H9 (cell line): ENCODE measurements at regions not wholly inside any gene's neighbourhood (a gene's known extent, or its start where the extent isn't known, plus 50 kb on each side); places are given as distances from the start of the nearest gene placed in this dataset.

Source experiments
- DNase-seq: peaks from one replicate; pipeline ENCODE4 v3.0.0-alpha.2; 2017
- H2AFZ ChIP-seq: one replicate; pipeline ENCODE4 v1.6.1; 2013; ENCODE audit warnings: mild to moderate bottlenecking, low read length, control low read depth, moderate library complexity
- H2AK5ac ChIP-seq: 2 replicates; pipeline ENCODE4 v1.6.1; 2013; ENCODE audit warnings: low read length, control low read depth, mixed read lengths; ENCODE audit not compliant: insufficient read length
- H2BK120ac ChIP-seq: one replicate; pipeline ENCODE4 v1.6.1; 2013; ENCODE audit warnings: low read depth, mild to moderate bottlenecking, low read length, control low read depth, inconsistent platforms; ENCODE audit not compliant: poor library complexity, severe bottlenecking
- H2BK12ac ChIP-seq: 2 replicates; pipeline ENCODE4 v1.6.1; 2013; ENCODE audit warnings: low read length, control low read depth, mixed read lengths, low read depth; ENCODE audit not compliant: insufficient read length
- H2BK15ac ChIP-seq: 2 replicates; pipeline ENCODE4 v1.6.1; 2013; ENCODE audit warnings: low read depth, low read length, control low read depth
- H2BK20ac ChIP-seq: one replicate; pipeline ENCODE4 v1.6.1; 2013; ENCODE audit warnings: low read depth, mild to moderate bottlenecking, low read length, control low read depth, inconsistent platforms; ENCODE audit not compliant: poor library complexity, severe bottlenecking
- H2BK5ac ChIP-seq: 2 replicates; pipeline ENCODE4 v1.6.1; 2013; ENCODE audit warnings: low read length, control low read depth, mixed read lengths; ENCODE audit not compliant: insufficient read length
- H3K14ac ChIP-seq: 2 replicates; pipeline ENCODE4 v1.6.1; 2013; ENCODE audit warnings: low read length, control low read depth; ENCODE audit not compliant: insufficient read depth
- H3K18ac ChIP-seq: 2 replicates; pipeline ENCODE4 v1.6.1; 2013; ENCODE audit warnings: low read depth, mild to moderate bottlenecking, mixed read lengths, low read length, control low read depth; ENCODE audit not compliant: insufficient read length
- H3K23ac ChIP-seq: 2 replicates; pipeline ENCODE4 v1.6.1; 2013; ENCODE audit warnings: low read length, control low read depth, mixed read lengths, low read depth; ENCODE audit not compliant: insufficient read length
- H3K23me2 ChIP-seq: 2 replicates; pipeline ENCODE4 v1.6.1; 2013; ENCODE audit warnings: low read depth, mild to moderate bottlenecking, mixed read lengths, low read length, control low read depth; ENCODE audit not compliant: insufficient read length, poor library complexity, severe bottlenecking
- H3K27ac ChIP-seq: 2 replicates; pipeline ENCODE4 v1.5.1; 2013; ENCODE audit warnings: low read length, control low read depth, mixed read lengths, low read depth; ENCODE audit not compliant: insufficient read length
- H3K27me3 ChIP-seq: 2 replicates; pipeline ENCODE4 v1.6.1; 2013; ENCODE audit warnings: low read length, control low read depth, inconsistent platforms; ENCODE audit not compliant: insufficient read depth
- H3K4ac ChIP-seq: 2 replicates; pipeline ENCODE4 v1.6.1; 2013; ENCODE audit warnings: low read depth, mild to moderate bottlenecking, control low read depth, inconsistent platforms, low read length, moderate library complexity
- H3K4me1 ChIP-seq: 2 replicates; pipeline ENCODE4 v1.6.1; 2013; ENCODE audit warnings: low read length, control low read depth, inconsistent platforms; ENCODE audit not compliant: insufficient read depth
- H3K4me2 ChIP-seq: 2 replicates; pipeline ENCODE4 v1.6.1; 2013; ENCODE audit warnings: low read length, control low read depth, mixed read lengths; ENCODE audit not compliant: insufficient read length, insufficient read depth
- H3K56ac ChIP-seq: 2 replicates; pipeline ENCODE4 v1.6.1; 2013; ENCODE audit warnings: low read depth, mild to moderate bottlenecking, mixed read lengths, low read length, control low read depth; ENCODE audit not compliant: insufficient read length
- H3K79me1 ChIP-seq: 2 replicates; pipeline ENCODE4 v1.6.1; 2013; ENCODE audit warnings: low read depth, mild to moderate bottlenecking, moderate library complexity, low read length, control low read depth, inconsistent platforms; ENCODE audit not compliant: insufficient read depth, poor library complexity, severe bottlenecking
- H3K79me2 ChIP-seq: 2 replicates; pipeline ENCODE4 v1.6.1; 2013; ENCODE audit warnings: low read length, control low read depth, inconsistent platforms; ENCODE audit not compliant: insufficient read depth
- H3K9ac ChIP-seq: 2 replicates; pipeline ENCODE4 v1.6.1; 2013; ENCODE audit warnings: low read length, control low read depth, mixed read lengths; ENCODE audit not compliant: insufficient read length; ENCODE audit errors: extremely low read depth
- H3K9me3 ChIP-seq: one replicate; pipeline ENCODE4 v1.6.1; 2013; ENCODE audit warnings: low read depth, low read length, inconsistent platforms; ENCODE audit not compliant: control insufficient read depth
- H3T11ph ChIP-seq: one replicate; pipeline ENCODE4 v1.6.1; 2013; ENCODE audit warnings: mild to moderate bottlenecking, low read length, control low read depth, inconsistent platforms
- H4K20me1 ChIP-seq: one replicate; pipeline ENCODE4 v1.6.1; 2013; ENCODE audit not compliant: control insufficient read depth, insufficient read length, insufficient read depth
- H4K5ac ChIP-seq: 2 replicates; pipeline ENCODE4 v1.6.1; 2013; ENCODE audit warnings: low read depth, mild to moderate bottlenecking, mixed read lengths, low read length, control low read depth; ENCODE audit not compliant: insufficient read length
- H4K8ac ChIP-seq: replicated peaks from 2 replicates; pipeline ENCODE4 v1.6.1; 2013; ENCODE audit warnings: low read length, control low read depth, mixed read lengths, low read depth; ENCODE audit not compliant: insufficient read length
- H4K91ac ChIP-seq: 2 replicates; pipeline ENCODE4 v1.6.1; 2013; ENCODE audit warnings: low read depth, mild to moderate bottlenecking, moderate library complexity, mixed read lengths, low read length, control low read depth; ENCODE audit not compliant: insufficient read length
- H3K27ac Mint-ChIP-seq, 3 experiments: 2 replicates in 2 of 3; 3 replicates in 1 of 3; pipeline ENCODE4 v1.8.0; 2020 to 2021; ENCODE audit warnings: mixed read lengths in 3 of 3, mild to moderate bottlenecking in 1 of 3, moderate library complexity in 1 of 3
- H3K27me3 Mint-ChIP-seq: 2 replicates; pipeline ENCODE4 v1.8.0; 2021; ENCODE audit warnings: low read depth, mild to moderate bottlenecking, moderate library complexity, mixed read lengths
- H3K36me3 Mint-ChIP-seq, 3 experiments: 2 replicates in 2 of 3; 3 replicates in 1 of 3; pipeline ENCODE4 v1.8.0; 2020 to 2021; ENCODE audit warnings: low read depth in 3 of 3, mixed read lengths in 3 of 3; ENCODE audit not compliant: insufficient read depth in 1 of 3
- H3K4me1 Mint-ChIP-seq, 2 experiments: 2 replicates each; pipeline ENCODE4 v1.8.0; 2020; ENCODE audit warnings: mixed read lengths in 2 of 2
- H3K4me3 Mint-ChIP-seq, 2 experiments: 2 replicates in 1 of 2; 3 replicates in 1 of 2; pipeline ENCODE4 v1.8.0; 2020 to 2021; ENCODE audit warnings: mild to moderate bottlenecking in 2 of 2, mixed read lengths in 2 of 2, moderate library complexity in 1 of 2
- H3K9me3 Mint-ChIP-seq, 2 experiments: 2 replicates in 1 of 2; 3 replicates in 1 of 2; pipeline ENCODE4 v1.8.0; 2020; ENCODE audit warnings: mild to moderate bottlenecking in 2 of 2, mixed read lengths in 2 of 2, moderate library complexity in 1 of 2
- WGBS: extraction: QIAGEN DNeasy Blood & Tissue Kit; methylation state at CpG from one replicate; pipeline ENCODE4 v1.1.7; 2013; ENCODE audit warnings: missing lambda C conversion rate, low lambda C conversion rate, mixed read lengths; ENCODE audit not compliant: insufficient read length; ENCODE audit errors: extremely low coverage; 5-methylcytosine and 5-hydroxymethylcytosine counted together
- TF ChIP-seq, protein P1 (sequence below): fragments of 200-600 bp; sonication (generic); conservative IDR thresholded peaks from 3 replicates; pipeline ENCODE4 v1.8.0; 2021; ENCODE audit warnings: antibody characterized with exemption, mild to moderate bottlenecking

DNA sequence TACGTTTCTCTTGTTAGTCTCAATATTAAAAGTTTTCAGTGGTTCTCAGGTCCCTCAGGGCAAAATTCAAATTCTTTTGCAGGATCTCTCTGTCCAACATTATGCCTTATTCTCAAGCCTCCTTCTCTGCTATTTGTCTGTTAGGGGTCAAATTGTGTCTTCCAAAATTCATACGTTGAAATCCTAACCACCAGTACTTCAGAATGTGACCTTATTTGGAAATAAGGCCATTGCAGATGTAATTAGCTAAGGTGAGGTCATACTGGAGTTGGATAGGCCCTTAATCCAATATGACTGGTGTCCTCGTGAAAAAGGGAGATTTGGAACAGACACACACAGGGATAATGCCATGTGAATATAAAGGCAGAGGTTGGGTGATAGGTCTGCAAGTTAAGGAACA is 64.1 kb upstream of the ADGRF1 start:
- Histone ChIP-seq H3K4me1 (peaks cover 15% of the 10 kb centered on the region; the same call in 1 of the 2 replicates), H3K9ac (no peak overlapping the region), H3K79me1 (no peaks in the 10 kb centered on the region), H3K27me3 (no peaks in the 10 kb centered on the region), H3K18ac (peak overlapping the region; percentile 56), H2BK15ac (no peak overlapping the region), H2BK12ac (no peak overlapping the region), H3K27ac (peak overlapping the region; percentile 65), H4K8ac (no peak overlapping the region), H3T11ph (peak overlapping the region; percentile 56), H4K20me1 (no peaks in the 10 kb centered on the region), H3K56ac (no peak overlapping the region), H2AK5ac (no peak overlapping the region), H3K23me2 (no peaks in the 10 kb centered on the region), H3K79me2 (no peaks in the 10 kb centered on the region), H2BK20ac (no peak overlapping the region), H3K9me3 (no peaks in the 10 kb centered on the region), H2BK120ac (no peak overlapping the region), H4K91ac (no peak overlapping the region), H2BK5ac (no peak overlapping the region), H3K14ac (no peak overlapping the region), H4K5ac (peak overlapping the region; percentile 44), H3K4ac (no peak overlapping the region; the same call in 1 of the 2 replicates), H3K23ac (no peak overlapping the region), H3K4me2 (no peak overlapping the region), H2AFZ (no peak overlapping the region)
- WGBS: no CpG with 5 or more reads among the region's 3 CpGs
- TF ChIP-seq, protein P1, sequence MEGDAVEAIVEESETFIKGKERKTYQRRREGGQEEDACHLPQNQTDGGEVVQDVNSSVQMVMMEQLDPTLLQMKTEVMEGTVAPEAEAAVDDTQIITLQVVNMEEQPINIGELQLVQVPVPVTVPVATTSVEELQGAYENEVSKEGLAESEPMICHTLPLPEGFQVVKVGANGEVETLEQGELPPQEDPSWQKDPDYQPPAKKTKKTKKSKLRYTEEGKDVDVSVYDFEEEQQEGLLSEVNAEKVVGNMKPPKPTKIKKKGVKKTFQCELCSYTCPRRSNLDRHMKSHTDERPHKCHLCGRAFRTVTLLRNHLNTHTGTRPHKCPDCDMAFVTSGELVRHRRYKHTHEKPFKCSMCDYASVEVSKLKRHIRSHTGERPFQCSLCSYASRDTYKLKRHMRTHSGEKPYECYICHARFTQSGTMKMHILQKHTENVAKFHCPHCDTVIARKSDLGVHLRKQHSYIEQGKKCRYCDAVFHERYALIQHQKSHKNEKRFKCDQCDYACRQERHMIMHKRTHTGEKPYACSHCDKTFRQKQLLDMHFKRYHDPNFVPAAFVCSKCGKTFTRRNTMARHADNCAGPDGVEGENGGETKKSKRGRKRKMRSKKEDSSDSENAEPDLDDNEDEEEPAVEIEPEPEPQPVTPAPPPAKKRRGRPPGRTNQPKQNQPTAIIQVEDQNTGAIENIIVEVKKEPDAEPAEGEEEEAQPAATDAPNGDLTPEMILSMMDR: no peak
- Mint-ChIP-seq H3K27me3 (no peaks in the 10 kb centered on the region; the same call in 1 of the 2 replicates), H3K9me3 (no peaks in the 10 kb centered on the region), H3K4me3 (no peak overlapping the region), H3K4me1 (peaks cover 21 to 27% of the 10 kb centered on the region in 2 experiments), H3K27ac (peak overlapping the region in 1 of 3 experiments; percentile 57; a peak in 2 of 7 replicates), H3K36me3 (no peaks in the 10 kb centered on the region)
- DNase-seq: no peak
